GM12872 (cell line): ENCODE measurements at regions not wholly inside any gene's neighbourhood (a gene's known extent, or its start where the extent isn't known, plus 50 kb on each side); places are given as distances from the start of the nearest gene placed in this dataset.

Experiments used
- TF ChIP-seq, protein P1 (sequence below): IDR thresholded peaks from 3 replicates; pipeline ENCODE4 v1.5.1; 2011; ENCODE audit warnings: low read depth, mild to moderate bottlenecking, low read length, moderate library complexity; ENCODE audit not compliant: insufficient read depth

GRCh38 chr20:52361650-52362049, 170.1 kb upstream of the ZFP64 start:
- TF ChIP-seq, protein P1, sequence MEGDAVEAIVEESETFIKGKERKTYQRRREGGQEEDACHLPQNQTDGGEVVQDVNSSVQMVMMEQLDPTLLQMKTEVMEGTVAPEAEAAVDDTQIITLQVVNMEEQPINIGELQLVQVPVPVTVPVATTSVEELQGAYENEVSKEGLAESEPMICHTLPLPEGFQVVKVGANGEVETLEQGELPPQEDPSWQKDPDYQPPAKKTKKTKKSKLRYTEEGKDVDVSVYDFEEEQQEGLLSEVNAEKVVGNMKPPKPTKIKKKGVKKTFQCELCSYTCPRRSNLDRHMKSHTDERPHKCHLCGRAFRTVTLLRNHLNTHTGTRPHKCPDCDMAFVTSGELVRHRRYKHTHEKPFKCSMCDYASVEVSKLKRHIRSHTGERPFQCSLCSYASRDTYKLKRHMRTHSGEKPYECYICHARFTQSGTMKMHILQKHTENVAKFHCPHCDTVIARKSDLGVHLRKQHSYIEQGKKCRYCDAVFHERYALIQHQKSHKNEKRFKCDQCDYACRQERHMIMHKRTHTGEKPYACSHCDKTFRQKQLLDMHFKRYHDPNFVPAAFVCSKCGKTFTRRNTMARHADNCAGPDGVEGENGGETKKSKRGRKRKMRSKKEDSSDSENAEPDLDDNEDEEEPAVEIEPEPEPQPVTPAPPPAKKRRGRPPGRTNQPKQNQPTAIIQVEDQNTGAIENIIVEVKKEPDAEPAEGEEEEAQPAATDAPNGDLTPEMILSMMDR, result no peak

DNA sequence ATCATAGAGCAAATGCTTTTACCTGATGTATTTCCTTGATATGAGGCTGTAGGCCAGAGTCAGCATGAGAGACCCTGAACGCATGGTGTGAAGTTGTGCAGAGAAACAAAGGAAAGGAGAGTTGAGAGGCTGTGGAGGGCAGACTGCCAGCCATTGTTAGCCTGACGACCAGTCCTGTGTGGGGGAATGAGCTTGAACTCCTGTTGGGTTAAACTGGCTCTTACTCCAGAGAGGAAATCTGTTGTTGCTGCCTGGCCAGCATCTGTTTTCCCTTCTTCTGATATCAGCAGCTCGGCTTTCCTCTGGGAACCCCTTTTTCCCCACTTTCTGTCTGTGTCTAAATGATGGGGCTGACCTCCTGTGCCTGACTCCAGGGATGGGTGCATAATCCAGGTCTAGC, 158.2 kb upstream of the ZFP64 start:
- TF ChIP-seq, protein P1, result no peak

DNA sequence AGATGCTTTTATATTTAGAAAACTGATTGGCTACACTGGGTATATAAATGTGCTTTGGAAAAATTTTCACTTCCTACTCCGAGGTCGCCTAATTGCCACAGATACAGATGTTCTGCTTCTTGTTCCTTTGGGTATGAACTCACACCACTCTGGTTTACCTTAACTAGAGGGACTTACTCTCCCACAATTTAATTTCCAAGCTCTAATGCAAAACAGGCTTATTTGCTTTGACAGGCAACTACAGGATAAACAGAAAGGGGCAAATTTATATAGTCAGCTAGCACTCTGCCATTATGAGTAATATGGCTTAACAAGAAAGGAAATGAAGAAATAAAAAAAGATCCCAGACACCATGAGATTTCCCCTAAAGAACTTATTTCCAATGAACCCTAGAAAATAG, 156.9 kb upstream of the ZFP64 start:
- TF ChIP-seq, protein P1, result no peak

DNA sequence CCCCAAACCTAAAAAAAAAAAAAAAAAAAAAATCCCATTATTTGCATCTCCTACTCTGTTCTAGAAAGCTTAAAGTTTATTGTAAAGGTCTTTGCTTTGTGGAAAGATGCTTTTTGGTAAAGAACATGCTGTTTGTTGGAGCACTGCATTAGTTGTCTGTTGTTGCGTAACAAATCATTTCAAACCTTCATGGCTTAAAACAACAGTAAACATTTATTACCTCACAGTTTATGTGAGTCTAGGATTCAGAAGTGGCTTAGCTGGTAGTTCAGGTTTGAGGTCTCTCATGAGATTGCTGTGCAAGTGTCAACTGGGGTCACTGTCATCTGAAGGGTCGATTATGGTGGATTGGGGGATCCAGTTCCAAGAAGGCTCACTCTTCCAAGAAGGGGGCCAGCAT, 155.2 kb upstream of the ZFP64 start:
- TF ChIP-seq, protein P1, result no peak

DNA sequence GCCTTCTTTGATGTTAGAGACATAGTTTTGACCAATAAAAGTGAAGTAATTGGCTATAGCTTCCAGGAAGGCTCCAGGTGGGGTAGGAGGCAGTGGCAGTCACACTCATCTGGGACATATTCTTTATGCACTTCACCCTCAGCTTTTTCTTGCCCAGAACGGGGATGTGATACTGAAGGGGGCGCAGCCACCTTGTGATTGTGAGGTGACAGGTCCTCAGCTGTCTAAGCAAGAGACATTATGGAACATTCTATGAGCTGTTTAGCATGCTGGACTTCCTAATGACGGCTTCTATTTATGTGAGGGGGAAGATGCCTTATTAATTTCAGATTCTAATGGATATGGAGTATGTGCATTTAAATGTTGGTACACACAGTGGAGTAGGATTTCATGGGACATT, 151.3 kb upstream of the ZFP64 start:
- TF ChIP-seq, protein P1, result no peak

- TF ChIP-seq, protein P1, result no peak
Measured at GRCh38 chr20:52340036-52340634, 148.6 kb upstream of the ZFP64 start.

GRCh38 chr20:52332649-52333250, 141.2 kb upstream of the ZFP64 start:
- TF ChIP-seq, protein P1, result no peak
